A549 (cell line): ENCODE measurements at regions not wholly inside any gene's neighbourhood (a gene's known extent, or its start where the extent isn't known, plus 50 kb on each side); places are given as distances from the start of the nearest gene placed in this dataset.

Source experiments
- CHD4 ChIP-seq: fragments of 200-600 bp; sonication (generic); IDR thresholded peaks from 2 replicates; pipeline ENCODE4 v1.6.1; 2016; ENCODE audit warnings: antibody characterized with exemption, mild to moderate bottlenecking, borderline replicate concordance
- CTCF ChIP-seq: fragments of >200 bp; sonication (Bioruptor Twin); formaldehyde crosslinking; IDR thresholded peaks from 3 replicates; pipeline ENCODE4 v1.5.1; 2016
- EHMT2 ChIP-seq: fragments of 200-600 bp; sonication (generic); IDR thresholded peaks from 2 replicates; pipeline ENCODE4 v1.6.1; 2016; ENCODE audit warnings: antibody characterized with exemption, low read depth, mild to moderate bottlenecking, moderate library complexity
- EP300 ChIP-seq, 2 experiments: fragments of >200 bp; sonication (Bioruptor Twin); formaldehyde crosslinking; IDR thresholded peaks; 2 replicates in 1 of 2; 3 replicates in 1 of 2; pipeline ENCODE4 v1.6.1; 2016 to 2017
- FOSL2 ChIP-seq, 2 experiments: fragments of 450-650 bp in 1 of 2; fragments of >200 bp in 1 of 2; sonication (Bioruptor Twin) in 1 of 2; formaldehyde crosslinking; IDR thresholded peaks; 2 replicates each; pipeline versions ENCODE4 v1.5.0 to v1.6.1; 2016 to 2020; ENCODE audit warnings: mild to moderate bottlenecking in 1 of 2, moderate library complexity in 1 of 2
- HMGXB4 ChIP-seq: fragments of 250-450 bp; sonication (Bioruptor Pico); IDR thresholded peaks from 2 replicates; pipeline ENCODE4 v1.5.0; 2021; ENCODE audit warnings: mild to moderate bottlenecking, moderate library complexity, borderline replicate concordance
- JUN ChIP-seq, 2 experiments: fragments of >200 bp; sonication (Bioruptor Twin); formaldehyde crosslinking; IDR thresholded peaks; 2 replicates in 1 of 2; 3 replicates in 1 of 2; pipeline ENCODE4 v1.6.1; 2016 to 2017
- MAFK ChIP-seq: fragments of 450-650 bp; IDR thresholded peaks from 2 replicates; pipeline ENCODE4 v1.6.1; 2014; ENCODE audit not compliant: partially characterized antibody
- MAZ ChIP-seq: fragments of 150-350 bp; IDR thresholded peaks from 2 replicates; pipeline ENCODE4 v1.6.1; 2014; ENCODE audit warnings: antibody characterized with exemption, low read depth, low read length, borderline replicate concordance
- MYC ChIP-seq: IDR thresholded peaks from 2 replicates; pipeline ENCODE4 v1.6.1; 2012; ENCODE audit warnings: mild to moderate bottlenecking, inconsistent platforms, low read length, improper control_type of control experiment, borderline replicate concordance
- PHF8 ChIP-seq: fragments of 200-600 bp; sonication (generic); IDR thresholded peaks from 2 replicates; pipeline ENCODE4 v1.6.1; 2016; ENCODE audit warnings: low read depth, mild to moderate bottlenecking, antibody characterized with exemption, moderate library complexity, borderline replicate concordance
- POLR2A ChIP-seq: IDR thresholded peaks from 2 replicates; pipeline ENCODE4 v1.6.1; 2012; ENCODE audit warnings: mild to moderate bottlenecking, low read length
- RAD21 ChIP-seq, 2 experiments: fragments of >200 bp in 1 of 2; sonication (Bioruptor Twin) in 1 of 2; formaldehyde crosslinking in 1 of 2; IDR thresholded peaks in 1 of 2; conservative IDR thresholded peaks in 1 of 2; 2 replicates in 1 of 2; 3 replicates in 1 of 2; pipeline ENCODE4 v1.6.1; 2012 to 2018; ENCODE audit warnings: inconsistent platforms in 1 of 2
- RFX5 ChIP-seq: fragments of 450-650 bp; IDR thresholded peaks from 2 replicates; pipeline ENCODE4 v1.7.1; 2014; ENCODE audit warnings: antibody characterized with exemption, mild to moderate bottlenecking, moderate library complexity

- no peak for TF ChIP-seq RAD21 (conservative IDR thresholded peaks at IDR 0.05 in 1 of 2, IDR thresholded peaks at IDR 0.05 in 1 of 2)
- TF ChIP-seq RFX5 = no peak
- no peak for TF ChIP-seq CTCF
- TF ChIP-seq MYC = no peak
- TF ChIP-seq POLR2A = no peak
- no peak for TF ChIP-seq HMGXB4 (CRISPR knock-in tag)
- TF ChIP-seq CHD4 = no peak
- no peak for TF ChIP-seq PHF8
- TF ChIP-seq JUN (IDR thresholded peaks at IDR 0.05) = no peak
- TF ChIP-seq EP300 (IDR thresholded peaks at IDR 0.05) = no peak
- no peak for TF ChIP-seq MAZ
- TF ChIP-seq EHMT2 = no peak
- no peak for TF ChIP-seq FOSL2 (IDR thresholded peaks at IDR 0.05)
- no peak for TF ChIP-seq FOSL2 (CRISPR knock-in tag; IDR thresholded peaks at IDR 0.05)
- TF ChIP-seq MAFK = no peak
These were observed 143.5 kb upstream of the LNX1 start for GRCh38 chr4:53734584-53735353.
